Upper lobe of left lung (tissue), 6 donors: ENCODE measurements at regions not wholly inside any gene's neighbourhood (a gene's known extent, or its start where the extent isn't known, plus 50 kb on each side); places are given as distances from the start of the nearest gene placed in this dataset.

ENCODE experiments used
- ATAC-seq, 2 donors: fragments of 200-7000 bp; cut with Tn5 transposase; one replicate each; pipeline ENCODE4 v1.9.1; 2022; ENCODE audit warnings: mild to moderate bottlenecking in 2 of 2, moderate library complexity in 2 of 2; ENCODE audit not compliant: low FRiP score in 2 of 2
- DNase-seq, 2 donors: peaks; one replicate each; pipeline ENCODE4 v3.0.0-alpha.2; 2019 to 2020
- H3K27ac ChIP-seq, 4 donors: fragments of 200-600 bp; sonication (generic); one replicate each; pipeline ENCODE4 v1.5.1; 2016 to 2019
- H3K27me3 ChIP-seq, 4 donors: fragments of 200-600 bp; sonication (generic); one replicate each; pipeline ENCODE4 v1.5.1; 2017 to 2019
- H3K36me3 ChIP-seq, 4 donors: fragments of 200-600 bp; sonication (generic); one replicate each; pipeline ENCODE4 v1.5.1; 2016 to 2019
- H3K4me1 ChIP-seq, 4 donors: fragments of 200-600 bp; sonication (generic); one replicate each; pipeline ENCODE4 v1.5.1; 2018 to 2019
- H3K4me3 ChIP-seq, 4 donors: fragments of 200-600 bp; sonication (generic); one replicate each; pipeline ENCODE4 v1.5.1; 2017 to 2019; ENCODE audit warnings: mild to moderate bottlenecking in 2 of 4, moderate library complexity in 1 of 4
- H3K9me3 ChIP-seq, 4 donors: fragments of 200-600 bp; sonication (generic); one replicate each; pipeline ENCODE4 v1.5.1; 2018 to 2019
- EP300 ChIP-seq, 4 donors: sonication (generic); formaldehyde crosslinking; IDR thresholded peaks; one replicate each; pipeline ENCODE4 v1.5.1; 2017; ENCODE audit warnings: antibody characterized with exemption in 4 of 4, control low read depth in 2 of 4
- POLR2A ChIP-seq, 4 donors: fragments of 450-650 bp; IDR thresholded peaks; one replicate each; pipeline ENCODE4 v1.5.1; 2016 to 2017; ENCODE audit warnings: antibody characterized with exemption in 4 of 4, mild to moderate bottlenecking in 2 of 4
- POLR2AphosphoS5 ChIP-seq, 2 donors: sonication (generic); formaldehyde crosslinking; IDR thresholded peaks; one replicate each; pipeline ENCODE4 v1.5.1; 2017; ENCODE audit warnings: antibody characterized with exemption in 2 of 2
- WGBS, 2 donors: methylation state at CpG; one replicate each; pipeline ENCODE4 v1.1.5; 2017 to 2018; 5-methylcytosine and 5-hydroxymethylcytosine counted together
- TF ChIP-seq, protein P1 (sequence below), 6 experiments: fragments of 450-650 bp in 4 of 6; fragments of 200-600 bp in 2 of 6; sonication (generic) in 2 of 6; IDR thresholded peaks; one replicate each; pipeline ENCODE4 v1.5.1; 2016 to 2019; ENCODE audit warnings: antibody characterized with exemption in 6 of 6
- donor health status: DM: no; HTN: no; CAD: no; lungs with moderate emphysema.
- donor health status: DM: no; HTN: yes; CAD: no; lungs with severe emphysema.

DNA sequence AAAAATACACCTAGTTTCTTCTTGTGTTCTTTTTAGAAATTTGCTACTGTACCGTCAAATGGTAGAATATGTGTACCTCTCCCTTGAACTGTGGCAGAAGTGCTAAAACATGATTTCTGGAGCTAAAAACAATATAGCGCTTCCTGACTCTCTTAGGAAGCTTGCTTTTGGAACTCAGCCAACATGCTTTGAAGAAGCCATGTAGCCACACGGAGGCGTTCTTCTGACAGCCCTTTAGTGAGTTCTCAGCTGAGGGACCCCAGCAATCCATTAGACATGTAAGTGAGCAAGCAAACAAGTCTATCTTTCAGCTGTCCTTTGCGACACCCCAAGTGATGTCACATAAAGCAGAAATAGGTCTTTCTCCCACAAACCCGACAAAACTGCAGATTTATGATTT, 917.0 kb downstream of the CDH9 start:
- Histone ChIP-seq H3K9me3 (no peaks in the 10 kb centered on the region), H3K27ac (no peak overlapping the region), H3K4me3 (no peak overlapping the region), H3K27me3 (no peaks in the 10 kb centered on the region), H3K36me3 (no peaks in the 10 kb centered on the region), H3K4me1 (no peaks in the 10 kb centered on the region)
- no peak for ATAC-seq
- WGBS, 2 donors: 29 to 47% methylated on average over 6 of the region's 6 CpGs
- TF ChIP-seq EP300 (IDR thresholded peaks at IDR 0.05) (no peak), POLR2A (IDR thresholded peaks at IDR 0.05) (no peak), POLR2AphosphoS5 (IDR thresholded peaks at IDR 0.05) (no peak)
- TF ChIP-seq, protein P1, sequence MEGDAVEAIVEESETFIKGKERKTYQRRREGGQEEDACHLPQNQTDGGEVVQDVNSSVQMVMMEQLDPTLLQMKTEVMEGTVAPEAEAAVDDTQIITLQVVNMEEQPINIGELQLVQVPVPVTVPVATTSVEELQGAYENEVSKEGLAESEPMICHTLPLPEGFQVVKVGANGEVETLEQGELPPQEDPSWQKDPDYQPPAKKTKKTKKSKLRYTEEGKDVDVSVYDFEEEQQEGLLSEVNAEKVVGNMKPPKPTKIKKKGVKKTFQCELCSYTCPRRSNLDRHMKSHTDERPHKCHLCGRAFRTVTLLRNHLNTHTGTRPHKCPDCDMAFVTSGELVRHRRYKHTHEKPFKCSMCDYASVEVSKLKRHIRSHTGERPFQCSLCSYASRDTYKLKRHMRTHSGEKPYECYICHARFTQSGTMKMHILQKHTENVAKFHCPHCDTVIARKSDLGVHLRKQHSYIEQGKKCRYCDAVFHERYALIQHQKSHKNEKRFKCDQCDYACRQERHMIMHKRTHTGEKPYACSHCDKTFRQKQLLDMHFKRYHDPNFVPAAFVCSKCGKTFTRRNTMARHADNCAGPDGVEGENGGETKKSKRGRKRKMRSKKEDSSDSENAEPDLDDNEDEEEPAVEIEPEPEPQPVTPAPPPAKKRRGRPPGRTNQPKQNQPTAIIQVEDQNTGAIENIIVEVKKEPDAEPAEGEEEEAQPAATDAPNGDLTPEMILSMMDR (IDR thresholded peaks at IDR 0.05): no peak
- DNase-seq: no peak

DNA sequence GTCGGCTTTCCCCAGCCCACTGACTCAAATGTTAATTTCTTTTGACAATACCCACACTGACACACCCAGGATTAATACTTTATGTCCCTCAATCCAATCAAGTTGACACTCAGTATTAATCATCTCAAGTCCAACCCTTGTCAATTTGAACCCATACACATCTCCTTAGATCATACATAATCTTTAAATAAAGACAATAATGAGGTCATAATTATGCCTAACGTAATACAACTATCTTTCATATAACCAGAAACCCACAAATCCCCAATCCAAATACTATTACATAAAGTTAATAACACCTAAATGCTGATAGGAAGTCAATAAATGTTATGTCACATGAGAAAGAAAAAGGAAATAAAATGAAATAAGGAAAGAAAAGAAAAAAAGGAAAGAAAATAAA, 934.2 kb downstream of the CDH9 start:
- H3K9me3 ChIP-seq: peaks cover 0 to 5% (median 0%) of the 10 kb centered on the region in 4 donors
- no peak overlapping the region for H3K4me3 ChIP-seq
- ATAC-seq (no peak), DNase-seq (no peak)
- H3K27ac ChIP-seq: no peak overlapping the region
- TF ChIP-seq, protein P1 (IDR thresholded peaks at IDR 0.05): no peak
- no peak for TF ChIP-seq POLR2AphosphoS5 (IDR thresholded peaks at IDR 0.05)
- TF ChIP-seq POLR2A (IDR thresholded peaks at IDR 0.05): no peak
- TF ChIP-seq EP300 (IDR thresholded peaks at IDR 0.05): no peak
- H3K4me1 ChIP-seq: no peaks in the 10 kb centered on the region
- H3K27me3 ChIP-seq: no peaks in the 10 kb centered on the region
- 78 to 79% methylated on average over 2 of the region's 2 CpGs for WGBS, 2 donors
- H3K36me3 ChIP-seq: no peaks in the 10 kb centered on the region

DNA sequence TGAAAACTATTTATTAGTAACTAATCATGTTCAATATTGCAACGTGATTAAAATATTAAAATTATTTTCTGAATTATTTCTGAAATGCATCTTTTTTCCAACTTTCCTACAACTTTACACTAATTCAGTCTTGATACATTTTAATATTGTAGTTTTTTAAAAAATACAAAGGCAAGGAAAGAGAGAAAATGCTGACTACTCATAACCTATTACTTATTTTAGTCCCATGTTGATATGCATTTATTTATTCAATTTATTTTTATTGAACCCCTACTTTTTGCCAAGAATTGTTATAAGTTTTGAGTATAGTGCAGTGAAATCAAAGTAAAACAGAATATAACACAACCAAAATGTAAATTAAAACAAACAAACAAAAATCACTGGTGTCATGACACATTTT, 978.2 kb downstream of the CDH9 start:
- Histone ChIP-seq H3K27me3 (no peaks in the 10 kb centered on the region), H3K4me1 (no peaks in the 10 kb centered on the region), H3K4me3 (no peak overlapping the region), H3K36me3 (no peaks in the 10 kb centered on the region), H3K27ac (no peak overlapping the region), H3K9me3 (no peaks in the 10 kb centered on the region)
- TF ChIP-seq POLR2A (IDR thresholded peaks at IDR 0.05) (no peak), POLR2AphosphoS5 (IDR thresholded peaks at IDR 0.05) (no peak), EP300 (IDR thresholded peaks at IDR 0.05) (no peak)
- TF ChIP-seq, protein P1 (IDR thresholded peaks at IDR 0.05): no peak
- WGBS, 2 donors: 85 to 86% methylated on average over 1 of the region's 1 CpG
- ATAC-seq: no peak
- no peak for DNase-seq

DNA sequence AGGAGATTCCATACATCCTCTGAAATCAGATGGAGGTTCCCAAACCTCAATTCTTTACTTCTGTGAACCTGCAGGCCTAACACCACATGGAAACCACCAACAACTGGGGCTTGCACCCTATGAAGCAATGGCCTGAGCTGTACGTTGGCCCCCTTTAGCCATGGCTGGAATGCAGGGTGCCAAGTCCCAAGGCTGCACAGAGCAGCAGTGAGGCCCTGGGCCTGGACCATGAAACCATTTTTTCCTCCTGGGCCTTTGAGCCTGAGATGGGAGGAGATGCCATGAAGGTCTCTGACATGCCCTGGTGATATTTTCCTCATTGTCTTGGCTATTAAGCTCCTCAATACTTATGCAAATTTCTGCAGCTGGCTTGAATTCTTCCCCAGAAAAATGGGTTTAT, 983.8 kb downstream of the CDH9 start:
- no peaks in the 10 kb centered on the region for H3K9me3 ChIP-seq
- no peaks in the 10 kb centered on the region for H3K4me1 ChIP-seq
- TF ChIP-seq POLR2AphosphoS5 (IDR thresholded peaks at IDR 0.05) (no peak), EP300 (IDR thresholded peaks at IDR 0.05) (no peak), POLR2A (IDR thresholded peaks at IDR 0.05) (no peak)
- TF ChIP-seq, protein P1 (IDR thresholded peaks at IDR 0.05): no peak
- DNase-seq (no peak), ATAC-seq (no peak)
- no peak overlapping the region for H3K27ac ChIP-seq
- H3K27me3 ChIP-seq: no peaks in the 10 kb centered on the region
- H3K36me3 ChIP-seq: no peaks in the 10 kb centered on the region
- 46% methylated on average over 1 of the region's 1 CpG; no CpG with 5 or more reads in 1 of the 2 donors for WGBS, 2 donors
- no peak overlapping the region for H3K4me3 ChIP-seq

DNA sequence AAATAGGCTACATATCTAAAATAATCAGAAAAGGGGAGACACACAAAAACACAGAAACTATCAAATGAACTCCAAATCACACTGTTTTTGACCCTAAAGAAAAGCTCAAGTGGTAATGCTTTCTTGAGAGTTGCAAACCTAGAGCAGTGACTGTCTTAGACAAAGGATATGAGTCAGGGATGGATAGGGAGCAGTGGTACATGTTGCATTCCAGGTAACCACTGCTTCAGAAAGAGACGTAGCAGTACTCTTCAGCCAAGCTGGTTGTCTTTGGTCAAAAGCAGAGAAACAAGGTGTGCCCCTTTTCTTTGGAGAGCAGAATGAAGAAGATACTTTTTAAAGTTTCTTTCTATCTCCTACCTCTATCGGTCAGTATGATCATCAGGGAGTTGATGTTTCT, 1003.6 kb downstream of the CDH9 start:
- no peaks in the 10 kb centered on the region for H3K9me3 ChIP-seq
- H3K27me3 ChIP-seq: no peaks in the 10 kb centered on the region
- H3K4me3 ChIP-seq: no peak overlapping the region
- WGBS, 2 donors: 85 to 89% methylated on average over 2 of the region's 2 CpGs
- TF ChIP-seq, protein P1 (IDR thresholded peaks at IDR 0.05): no peak
- no peak for TF ChIP-seq EP300 (IDR thresholded peaks at IDR 0.05)
- TF ChIP-seq POLR2A (IDR thresholded peaks at IDR 0.05): no peak
- ATAC-seq (no peak), DNase-seq (no peak)
- H3K27ac ChIP-seq: no peak overlapping the region
- H3K36me3 ChIP-seq: no peaks in the 10 kb centered on the region
- H3K4me1 ChIP-seq: no peaks in the 10 kb centered on the region
